ENCODE measurements at regions not wholly inside any gene's neighbourhood (a gene's known extent, or its start where the extent isn't known, plus 50 kb on each side); places are given as distances from the start of the nearest gene placed in this dataset.

- no peak overlapping the region for H3K4me3 Mint-ChIP-seq
- no CpG with 5 or more reads among the region's 2 CpGs for WGBS (ENCODE audit: extremely low coverage, insufficient read length, low lambda C conversion rate)
- no peak overlapping the region for H2AFZ ChIP-seq (ENCODE audit: low read length)
Observed at GRCh38 chr1:221887758-221888157, 145.9 kb upstream of the DUSP10 start.

More at GRCh38 chr1:221887758-221888157, 145.9 kb upstream of the DUSP10 start:
- Histone ChIP-seq H2BK20ac (ENCODE audit: low read depth, low read length, poor library complexity, severe bottlenecking) (no peak overlapping the region), H3K4me2 (ENCODE audit: insufficient read depth, insufficient read length, low read length) (no peak overlapping the region), H3K23ac (ENCODE audit: insufficient read length, low read depth, low read length) (no peak overlapping the region), H4K20me1 (ENCODE audit: control insufficient read depth, insufficient read depth, insufficient read length) (no peaks in the 10 kb centered on the region), H3K27me3 (ENCODE audit: insufficient read depth, low read length) (no peaks in the 10 kb centered on the region), H3K9me3 (ENCODE audit: control insufficient read depth, low read depth, low read length) (no peaks in the 10 kb centered on the region), H3K9ac (ENCODE audit: extremely low read depth, insufficient read length, low read length) (no peak overlapping the region), H3K56ac (ENCODE audit: insufficient read length, low read depth, low read length) (no peak overlapping the region), H4K8ac (replicated peaks; ENCODE audit: insufficient read length, low read depth, low read length) (no peak overlapping the region), H3T11ph (ENCODE audit: low read length) (no peak overlapping the region), H3K4me1 (ENCODE audit: insufficient read depth, low read length) (no peaks in the 10 kb centered on the region), H2BK120ac (ENCODE audit: low read depth, low read length, poor library complexity, severe bottlenecking) (no peak overlapping the region), H2AK5ac (ENCODE audit: insufficient read length, low read length) (no peak overlapping the region), H4K5ac (ENCODE audit: insufficient read length, low read depth, low read length) (no peak overlapping the region), H4K91ac (ENCODE audit: insufficient read length, low read depth, low read length) (no peak overlapping the region), H3K14ac (ENCODE audit: insufficient read depth, low read length) (no peak overlapping the region), H3K79me1 (ENCODE audit: insufficient read depth, low read depth, low read length, poor library complexity, severe bottlenecking) (no peaks in the 10 kb centered on the region), H3K79me2 (ENCODE audit: insufficient read depth, low read length) (no peaks in the 10 kb centered on the region), H2BK12ac (ENCODE audit: insufficient read length, low read depth, low read length) (no peak overlapping the region), H3K4ac (ENCODE audit: low read depth, low read length) (no peak overlapping the region), H3K27ac (ENCODE audit: insufficient read length, low read depth, low read length) (no peak overlapping the region), H2BK5ac (ENCODE audit: insufficient read length, low read length) (no peak overlapping the region), H3K23me2 (ENCODE audit: insufficient read length, low read depth, low read length, poor library complexity, severe bottlenecking) (no peaks in the 10 kb centered on the region), H2BK15ac (ENCODE audit: low read depth, low read length) (no peak overlapping the region), H3K18ac (ENCODE audit: insufficient read length, low read depth, low read length) (no peak overlapping the region)
- TF ChIP-seq, protein P1, sequence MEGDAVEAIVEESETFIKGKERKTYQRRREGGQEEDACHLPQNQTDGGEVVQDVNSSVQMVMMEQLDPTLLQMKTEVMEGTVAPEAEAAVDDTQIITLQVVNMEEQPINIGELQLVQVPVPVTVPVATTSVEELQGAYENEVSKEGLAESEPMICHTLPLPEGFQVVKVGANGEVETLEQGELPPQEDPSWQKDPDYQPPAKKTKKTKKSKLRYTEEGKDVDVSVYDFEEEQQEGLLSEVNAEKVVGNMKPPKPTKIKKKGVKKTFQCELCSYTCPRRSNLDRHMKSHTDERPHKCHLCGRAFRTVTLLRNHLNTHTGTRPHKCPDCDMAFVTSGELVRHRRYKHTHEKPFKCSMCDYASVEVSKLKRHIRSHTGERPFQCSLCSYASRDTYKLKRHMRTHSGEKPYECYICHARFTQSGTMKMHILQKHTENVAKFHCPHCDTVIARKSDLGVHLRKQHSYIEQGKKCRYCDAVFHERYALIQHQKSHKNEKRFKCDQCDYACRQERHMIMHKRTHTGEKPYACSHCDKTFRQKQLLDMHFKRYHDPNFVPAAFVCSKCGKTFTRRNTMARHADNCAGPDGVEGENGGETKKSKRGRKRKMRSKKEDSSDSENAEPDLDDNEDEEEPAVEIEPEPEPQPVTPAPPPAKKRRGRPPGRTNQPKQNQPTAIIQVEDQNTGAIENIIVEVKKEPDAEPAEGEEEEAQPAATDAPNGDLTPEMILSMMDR (conservative IDR thresholded peaks at IDR 0.05) = no peak
- Mint-ChIP-seq H3K4me1 (peaks cover 5 to 11% of the 10 kb centered on the region in 2 experiments; a peak in 2 of 4 replicates), H3K27me3 (ENCODE audit: low read depth) (no peaks in the 10 kb centered on the region), H3K27ac (no peak overlapping the region), H3K9me3 (no peaks in the 10 kb centered on the region), H3K36me3 (ENCODE audit: insufficient read depth in 1 of 3, low read depth in 3 of 3) (no peaks in the 10 kb centered on the region)
- DNase-seq = no peak
